GM12873 (cell line): ENCODE measurements at regions not wholly inside any gene's neighbourhood (a gene's known extent, or its start where the extent isn't known, plus 50 kb on each side); places are given as distances from the start of the nearest gene placed in this dataset.

Experiments used
- TF ChIP-seq, protein P1 (sequence below): IDR thresholded peaks from 2 replicates; pipeline ENCODE4 v1.5.1; 2012; ENCODE audit warnings: low read depth, mild to moderate bottlenecking, moderate library complexity, low read length, control low read depth; ENCODE audit not compliant: insufficient read depth; ENCODE audit errors: missing control alignments

DNA sequence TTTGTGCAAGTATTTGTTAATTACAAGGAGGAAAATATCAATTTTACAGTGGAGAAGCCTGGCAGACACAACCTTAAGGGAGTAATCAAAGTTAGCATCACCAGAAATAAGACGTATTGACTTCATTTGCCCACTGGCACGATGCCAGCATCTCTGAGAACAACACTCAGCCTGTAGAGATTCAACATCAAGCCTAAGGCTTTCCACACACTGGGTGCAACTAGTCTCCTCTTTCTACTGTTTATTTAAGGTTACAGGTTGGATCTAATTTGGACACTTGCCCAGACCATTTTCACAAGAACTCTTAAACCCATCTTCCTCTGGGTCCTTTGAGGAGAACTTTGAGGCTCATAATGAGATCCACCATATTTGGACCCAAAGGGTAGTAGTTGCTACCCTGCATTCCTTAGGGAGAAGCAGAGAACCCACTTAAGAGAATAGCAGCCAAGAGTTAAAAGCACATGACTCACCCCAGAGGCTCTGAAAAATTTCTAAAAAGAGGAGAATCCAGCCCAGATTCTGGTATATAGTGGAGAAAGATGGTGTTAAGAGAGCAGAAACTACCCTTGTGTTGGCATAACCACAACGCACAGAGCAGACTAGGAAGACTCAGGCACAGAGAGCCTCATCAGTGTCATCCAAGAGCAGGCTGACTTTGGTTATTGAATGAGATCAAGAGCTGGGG lies 97.3 kb downstream of the CCDC71L start:
- TF ChIP-seq, protein P1, sequence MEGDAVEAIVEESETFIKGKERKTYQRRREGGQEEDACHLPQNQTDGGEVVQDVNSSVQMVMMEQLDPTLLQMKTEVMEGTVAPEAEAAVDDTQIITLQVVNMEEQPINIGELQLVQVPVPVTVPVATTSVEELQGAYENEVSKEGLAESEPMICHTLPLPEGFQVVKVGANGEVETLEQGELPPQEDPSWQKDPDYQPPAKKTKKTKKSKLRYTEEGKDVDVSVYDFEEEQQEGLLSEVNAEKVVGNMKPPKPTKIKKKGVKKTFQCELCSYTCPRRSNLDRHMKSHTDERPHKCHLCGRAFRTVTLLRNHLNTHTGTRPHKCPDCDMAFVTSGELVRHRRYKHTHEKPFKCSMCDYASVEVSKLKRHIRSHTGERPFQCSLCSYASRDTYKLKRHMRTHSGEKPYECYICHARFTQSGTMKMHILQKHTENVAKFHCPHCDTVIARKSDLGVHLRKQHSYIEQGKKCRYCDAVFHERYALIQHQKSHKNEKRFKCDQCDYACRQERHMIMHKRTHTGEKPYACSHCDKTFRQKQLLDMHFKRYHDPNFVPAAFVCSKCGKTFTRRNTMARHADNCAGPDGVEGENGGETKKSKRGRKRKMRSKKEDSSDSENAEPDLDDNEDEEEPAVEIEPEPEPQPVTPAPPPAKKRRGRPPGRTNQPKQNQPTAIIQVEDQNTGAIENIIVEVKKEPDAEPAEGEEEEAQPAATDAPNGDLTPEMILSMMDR: no peak

DNA sequence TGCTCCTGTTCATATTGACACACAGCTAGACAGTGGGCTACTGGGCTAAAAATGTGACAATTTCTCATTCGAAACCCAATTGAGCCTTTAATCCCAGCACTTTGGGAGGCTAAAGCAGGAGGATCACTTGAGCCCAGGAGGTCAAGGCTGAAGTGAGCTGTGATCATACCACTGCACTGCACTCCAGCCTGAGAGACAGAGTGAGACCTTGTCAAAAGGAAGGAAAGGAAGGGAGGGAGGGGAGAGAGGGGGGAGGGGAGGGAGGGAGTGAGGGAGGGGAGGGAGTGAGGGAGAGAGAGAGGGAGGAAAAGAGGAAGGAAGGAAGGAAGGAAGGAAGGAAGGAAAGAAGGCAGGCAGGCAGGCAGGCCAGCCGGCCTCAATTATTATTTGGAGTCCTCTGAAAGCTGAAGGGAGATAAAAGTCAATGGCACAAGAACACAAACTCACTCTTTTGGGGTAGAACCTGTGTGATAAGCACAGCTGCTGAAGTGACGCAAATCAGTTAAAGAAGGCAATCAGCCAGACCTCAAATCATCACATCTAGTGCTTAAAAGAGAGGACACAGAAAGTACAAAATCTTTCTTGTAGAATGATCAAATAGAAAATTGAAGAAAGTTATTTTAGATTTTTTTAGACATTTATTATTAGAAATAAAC lies 98.1 kb downstream of the CCDC71L start:
- TF ChIP-seq, protein P1: no peak

GRCh38 chr7:106561666-106562411 lies 99.1 kb downstream of the CCDC71L start:
- TF ChIP-seq, protein P1: no peak

- TF ChIP-seq, protein P1: no peak
These were observed 99.8 kb downstream of the CCDC71L start for GRCh38 chr7:106561151-106561550.

DNA sequence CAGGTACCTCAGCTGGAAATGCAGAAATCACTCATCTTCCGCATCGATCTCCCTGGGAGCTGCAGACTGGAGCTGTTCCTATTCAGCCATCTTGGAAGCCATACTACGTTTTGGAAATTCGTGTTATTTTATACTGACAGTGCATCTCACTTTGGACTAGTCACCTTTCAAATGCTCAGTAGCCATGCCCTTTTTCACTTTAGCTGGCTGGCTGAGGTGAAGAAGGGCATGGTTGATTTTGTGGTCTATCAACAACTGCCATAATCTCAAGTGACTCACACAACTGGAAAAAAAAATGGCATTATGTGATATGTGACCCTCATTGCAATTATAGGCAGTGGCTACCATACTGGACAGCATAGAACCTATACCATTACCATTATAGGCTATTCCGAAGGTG lies 100.5 kb downstream of the CCDC71L start:
- TF ChIP-seq, protein P1: no peak

DNA sequence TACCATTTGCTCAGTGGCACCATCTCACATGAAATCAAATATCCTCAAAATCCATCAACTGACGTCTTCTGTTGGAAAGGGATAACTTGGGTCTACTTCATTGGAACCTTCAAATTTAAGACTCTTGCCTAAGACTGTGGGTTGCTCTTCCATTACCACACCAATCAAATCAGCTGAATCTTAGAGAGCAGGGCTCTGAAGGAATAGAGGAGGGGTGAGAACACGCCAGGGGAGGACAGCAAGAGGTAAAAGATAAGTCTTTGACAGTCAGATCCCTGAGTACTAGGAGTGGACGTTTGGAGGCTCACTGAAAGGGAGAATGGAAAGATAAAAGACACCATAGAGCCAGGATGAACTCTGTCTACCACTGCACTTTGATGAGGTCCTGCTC lies 107.5 kb downstream of the CCDC71L start:
- TF ChIP-seq, protein P1: no peak
